BE2C (cell line): ENCODE measurements at regions not wholly inside any gene's neighbourhood (a gene's known extent, or its start where the extent isn't known, plus 50 kb on each side); places are given as distances from the start of the nearest gene placed in this dataset.
"Not testable (repeated sequence)": the region's sequence is repeated elsewhere in the genome, so short reads cannot be mapped to it uniquely, and the experiment has no call there.

Experiments used
- DNase-seq: peaks from one replicate; pipeline ENCODE4 v3.0.0-alpha.2; 2020
- H3K27me3 ChIP-seq: fragments of 250-450 bp; sonication (Bioruptor Pico); 2 replicates; pipeline ENCODE4 v1.5.1; 2020; ENCODE audit warnings: mild to moderate bottlenecking
- H3K36me3 ChIP-seq: fragments of 250-450 bp; sonication (Bioruptor Pico); 2 replicates; pipeline ENCODE4 v1.5.1; 2020; ENCODE audit warnings: mild to moderate bottlenecking
- H3K4me1 ChIP-seq: fragments of 250-450 bp; sonication (Bioruptor Pico); 2 replicates; pipeline ENCODE4 v1.5.1; 2020
- H3K4me3 ChIP-seq: 2 replicates; pipeline ENCODE4 v1.5.1; 2011; ENCODE audit warnings: low read depth, low read length
- H3K9me3 ChIP-seq: fragments of 250-450 bp; sonication (Bioruptor Pico); 2 replicates; pipeline ENCODE4 v1.5.1; 2020
- CTCF ChIP-seq: IDR thresholded peaks from 2 replicates; pipeline ENCODE4 v1.5.1; 2012; ENCODE audit warnings: mild to moderate bottlenecking, low read depth, low read length

DNA sequence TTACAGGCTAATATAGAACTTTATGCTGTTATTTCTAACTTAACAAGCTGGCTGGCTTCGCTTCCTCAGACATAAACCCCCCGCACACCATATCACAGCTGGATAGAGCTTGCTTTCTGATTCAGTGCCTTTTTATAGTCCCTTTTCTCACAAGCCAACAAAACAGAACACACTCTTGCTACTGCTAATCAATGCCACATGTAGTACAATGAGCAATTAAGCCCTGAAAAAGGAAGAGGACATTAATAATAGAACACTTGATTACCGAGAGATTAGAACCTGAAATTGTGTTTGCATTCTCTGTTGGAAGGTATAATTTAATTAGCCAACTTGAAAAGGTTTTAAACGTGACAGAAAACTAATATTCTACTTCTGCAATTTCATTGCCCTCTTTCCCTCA, 267.7 kb upstream of the CYRIA start:
- no peak overlapping the region for H3K4me3 ChIP-seq
- no peaks in the 10 kb centered on the region for H3K27me3 ChIP-seq
- no peaks in the 10 kb centered on the region for H3K9me3 ChIP-seq
- no peaks in the 10 kb centered on the region for H3K36me3 ChIP-seq
- DNase-seq: no peak
- TF ChIP-seq CTCF: no peak
- no peaks in the 10 kb centered on the region for H3K4me1 ChIP-seq

GRCh38 chr2:16932826-16933225, 267.2 kb upstream of the CYRIA start:
- Histone ChIP-seq H3K9me3 (no peaks in the 10 kb centered on the region), H3K36me3 (no peaks in the 10 kb centered on the region), H3K4me1 (no peaks in the 10 kb centered on the region), H3K4me3 (no peak overlapping the region), H3K27me3 (no peaks in the 10 kb centered on the region)
- DNase-seq: no peak
- no peak for TF ChIP-seq CTCF

DNA sequence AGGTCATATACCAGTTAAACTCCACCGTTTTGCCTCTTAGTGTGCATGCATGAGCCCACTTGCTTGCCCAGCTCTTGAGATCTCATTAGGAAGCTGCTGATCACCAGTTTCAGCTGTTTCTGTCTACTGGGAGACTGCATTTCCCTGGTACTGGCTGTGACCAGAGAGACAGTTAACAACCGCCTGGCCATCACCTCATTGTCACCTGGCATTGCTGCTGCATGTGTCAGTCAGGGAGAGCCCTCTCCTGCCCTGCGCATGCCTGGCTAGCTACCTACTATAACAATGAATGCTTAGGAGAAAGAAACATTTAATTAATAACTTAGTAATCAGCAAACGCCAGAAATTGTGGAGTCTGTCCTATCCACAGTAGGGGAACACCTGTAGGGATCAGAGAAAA, 265.8 kb upstream of the CYRIA start:
- no peaks in the 10 kb centered on the region for H3K36me3 ChIP-seq
- no peak for DNase-seq
- H3K4me1 ChIP-seq: no peaks in the 10 kb centered on the region
- TF ChIP-seq CTCF: no peak
- no peaks in the 10 kb centered on the region for H3K27me3 ChIP-seq
- no peak overlapping the region for H3K4me3 ChIP-seq
- no peaks in the 10 kb centered on the region for H3K9me3 ChIP-seq

GRCh38 chr2:16927398-16927797, 261.8 kb upstream of the CYRIA start:
- Histone ChIP-seq H3K4me3 (no peak overlapping the region), H3K4me1 (no peaks in the 10 kb centered on the region), H3K27me3 (no peaks in the 10 kb centered on the region), H3K36me3 (no peaks in the 10 kb centered on the region), H3K9me3 (no peaks in the 10 kb centered on the region)
- DNase-seq: no peak
- no peak for TF ChIP-seq CTCF

- no peak for DNase-seq
- Histone ChIP-seq H3K4me1 (no peaks in the 10 kb centered on the region), H3K27me3 (no peaks in the 10 kb centered on the region), H3K36me3 (no peaks in the 10 kb centered on the region), H3K4me3 (no peak overlapping the region), H3K9me3 (no peaks in the 10 kb centered on the region)
- no peak for TF ChIP-seq CTCF
These were observed 259.5 kb upstream of the CYRIA start for GRCh38 chr2:16925145-16925544.

DNA sequence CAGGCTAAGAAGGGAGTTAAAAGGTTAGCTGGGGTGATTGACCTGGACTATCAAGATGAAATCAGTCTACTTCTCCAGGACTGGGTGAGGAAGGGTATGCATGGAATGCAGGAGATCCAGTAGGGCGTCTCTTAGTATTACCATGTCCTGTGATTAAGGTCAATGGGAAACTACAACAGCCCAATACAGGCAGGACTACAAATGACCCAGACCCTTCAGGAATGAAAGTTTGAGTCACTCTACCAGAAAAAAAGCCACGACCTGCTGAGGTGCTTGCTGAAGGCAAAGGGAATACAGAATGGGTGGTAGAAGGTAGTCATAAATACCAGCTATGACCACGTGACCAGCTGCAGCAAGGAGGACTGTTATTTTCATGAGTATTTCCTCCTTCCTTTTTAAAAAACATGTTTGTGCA, 249.7 kb upstream of the CYRIA start:
- not testable (repeated sequence) for H3K4me1 ChIP-seq, DNase-seq, H3K4me3 ChIP-seq, H3K27me3 ChIP-seq, H3K36me3 ChIP-seq, H3K9me3 ChIP-seq

GRCh38 chr2:16911746-16912145, 246.1 kb upstream of the CYRIA start:
- no peak overlapping the region for H3K4me3 ChIP-seq
- H3K36me3 ChIP-seq: no peaks in the 10 kb centered on the region
- H3K9me3 ChIP-seq: no peaks in the 10 kb centered on the region
- H3K27me3 ChIP-seq: no peaks in the 10 kb centered on the region
- DNase-seq: no peak
- TF ChIP-seq CTCF: no peak
- no peaks in the 10 kb centered on the region for H3K4me1 ChIP-seq
